OCI-LY3 (cell line): ENCODE measurements at regions not wholly inside any gene's neighbourhood (a gene's known extent, or its start where the extent isn't known, plus 50 kb on each side); places are given as distances from the start of the nearest gene placed in this dataset.

Experiments used
- EZH2phosphoT487 ChIP-seq: fragments of 200-600 bp; shearing (Covaris generic); IDR thresholded peaks from 2 replicates; pipeline ENCODE4 v1.6.1; 2018; ENCODE audit warnings: antibody characterized with exemption, mixed run types, low read depth
- TF ChIP-seq, protein P1 (sequence below): fragments of 200-600, 300-600 bp; sonication (generic); IDR thresholded peaks from 2 replicates; pipeline ENCODE4 v1.5.1; 2014; ENCODE audit warnings: antibody characterized with exemption, low read length, low read depth

DNA sequence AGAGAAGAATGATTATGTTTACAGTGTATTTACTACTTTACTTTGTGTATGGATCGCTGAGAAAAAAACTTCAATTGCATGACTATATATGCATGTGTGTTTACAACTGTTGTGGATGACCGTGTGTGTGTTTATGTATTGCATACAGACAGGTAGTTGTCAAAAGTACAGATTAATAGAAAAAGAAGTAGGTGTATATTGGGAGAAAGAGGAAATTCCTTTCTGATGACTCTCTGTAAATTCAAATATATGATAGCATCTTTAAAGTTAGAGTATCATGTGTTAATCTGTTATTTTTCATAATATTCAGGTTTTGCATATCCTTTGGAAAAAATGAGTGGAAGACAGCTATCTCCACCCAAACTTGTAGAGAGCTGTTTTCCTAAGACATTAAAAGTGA, 160.4 kb upstream of the AGR3 start:
- TF ChIP-seq EZH2phosphoT487, result no peak
- TF ChIP-seq, protein P1, sequence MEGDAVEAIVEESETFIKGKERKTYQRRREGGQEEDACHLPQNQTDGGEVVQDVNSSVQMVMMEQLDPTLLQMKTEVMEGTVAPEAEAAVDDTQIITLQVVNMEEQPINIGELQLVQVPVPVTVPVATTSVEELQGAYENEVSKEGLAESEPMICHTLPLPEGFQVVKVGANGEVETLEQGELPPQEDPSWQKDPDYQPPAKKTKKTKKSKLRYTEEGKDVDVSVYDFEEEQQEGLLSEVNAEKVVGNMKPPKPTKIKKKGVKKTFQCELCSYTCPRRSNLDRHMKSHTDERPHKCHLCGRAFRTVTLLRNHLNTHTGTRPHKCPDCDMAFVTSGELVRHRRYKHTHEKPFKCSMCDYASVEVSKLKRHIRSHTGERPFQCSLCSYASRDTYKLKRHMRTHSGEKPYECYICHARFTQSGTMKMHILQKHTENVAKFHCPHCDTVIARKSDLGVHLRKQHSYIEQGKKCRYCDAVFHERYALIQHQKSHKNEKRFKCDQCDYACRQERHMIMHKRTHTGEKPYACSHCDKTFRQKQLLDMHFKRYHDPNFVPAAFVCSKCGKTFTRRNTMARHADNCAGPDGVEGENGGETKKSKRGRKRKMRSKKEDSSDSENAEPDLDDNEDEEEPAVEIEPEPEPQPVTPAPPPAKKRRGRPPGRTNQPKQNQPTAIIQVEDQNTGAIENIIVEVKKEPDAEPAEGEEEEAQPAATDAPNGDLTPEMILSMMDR, result no peak
